ENCODE measurements at regions not wholly inside any gene's neighbourhood (a gene's known extent, or its start where the extent isn't known, plus 50 kb on each side); places are given as distances from the start of the nearest gene placed in this dataset.

- DNase-seq: no peak
Observed at GRCh38 chr16:47753659-47754058, 292.5 kb downstream of the PHKB start.
